GM18858 (cell line): ENCODE measurements at regions not wholly inside any gene's neighbourhood (a gene's known extent, or its start where the extent isn't known, plus 50 kb on each side); places are given as distances from the start of the nearest gene placed in this dataset.
A peak's percentile ranks its signal among the peaks of the same experiment; 100 is the strongest.

Source experiments
- ATAC-seq: cut with Tn5 transposase; IDR thresholded peaks from one replicate; pipeline ENCODE4 v1.9.1; 2021; ENCODE audit not compliant: unreplicated experiment

GRCh38 chr3:159775372-159775961, 213.2 kb upstream of the IL12A start:
- no peak for ATAC-seq

GRCh38 chr3:159776779-159777178, 211.9 kb upstream of the IL12A start:
- no peak for ATAC-seq

GRCh38 chr3:159779883-159780282, 208.8 kb upstream of the IL12A start:
- ATAC-seq: no peak

DNA sequence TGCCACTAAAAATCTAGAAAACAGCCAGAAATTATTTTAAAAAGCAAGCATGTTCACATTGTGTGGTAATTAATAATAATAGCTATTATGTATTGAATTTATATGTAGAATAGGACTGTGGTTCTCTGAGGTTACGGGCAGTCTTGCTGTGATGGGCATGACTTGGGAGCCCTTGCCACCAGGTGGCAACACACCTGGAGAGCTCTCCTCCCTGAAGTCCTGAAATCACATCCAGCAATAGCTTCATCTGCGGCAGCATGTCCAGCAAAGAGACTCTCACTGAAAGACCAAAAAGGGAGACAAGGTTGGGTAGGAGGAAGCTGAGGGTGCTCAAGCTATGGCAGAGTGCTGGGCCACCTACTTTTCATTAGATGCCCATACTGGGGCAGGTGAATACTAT, 206.8 kb upstream of the IL12A start:
- ATAC-seq: no peak

DNA sequence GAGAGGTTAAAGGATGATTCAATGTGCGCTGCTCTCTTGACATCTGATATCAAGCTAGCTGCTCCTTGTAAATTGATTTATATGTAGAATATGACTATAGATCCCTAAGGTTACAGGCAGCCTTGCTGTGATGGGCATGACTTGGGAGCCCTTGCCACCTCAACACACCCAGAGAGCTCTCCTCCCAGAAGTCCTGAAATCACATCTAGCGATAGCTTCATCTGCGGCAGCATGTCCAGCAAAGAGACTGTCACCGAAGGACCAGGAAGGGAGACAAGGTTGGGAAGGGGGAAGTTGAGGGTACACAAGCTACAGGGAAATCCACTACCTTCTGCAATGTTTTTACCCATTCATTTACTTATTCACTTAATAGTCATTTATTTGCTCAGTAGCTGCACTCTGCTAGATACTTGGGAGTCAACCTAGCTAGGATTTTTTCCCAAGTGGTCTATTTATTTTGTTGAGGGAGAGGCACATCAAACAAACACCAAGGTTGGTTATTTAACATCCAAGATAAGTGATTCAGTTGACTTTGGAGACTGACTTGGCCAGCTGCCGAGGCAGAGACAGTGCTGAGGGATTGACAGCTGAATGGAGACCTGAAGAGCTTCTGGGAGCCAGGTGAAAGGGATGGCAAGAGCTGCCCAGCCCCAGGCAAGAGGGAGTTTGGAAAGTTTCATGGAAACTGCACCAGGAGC, 205.8 kb upstream of the IL12A start:
- ATAC-seq: no peak

DNA sequence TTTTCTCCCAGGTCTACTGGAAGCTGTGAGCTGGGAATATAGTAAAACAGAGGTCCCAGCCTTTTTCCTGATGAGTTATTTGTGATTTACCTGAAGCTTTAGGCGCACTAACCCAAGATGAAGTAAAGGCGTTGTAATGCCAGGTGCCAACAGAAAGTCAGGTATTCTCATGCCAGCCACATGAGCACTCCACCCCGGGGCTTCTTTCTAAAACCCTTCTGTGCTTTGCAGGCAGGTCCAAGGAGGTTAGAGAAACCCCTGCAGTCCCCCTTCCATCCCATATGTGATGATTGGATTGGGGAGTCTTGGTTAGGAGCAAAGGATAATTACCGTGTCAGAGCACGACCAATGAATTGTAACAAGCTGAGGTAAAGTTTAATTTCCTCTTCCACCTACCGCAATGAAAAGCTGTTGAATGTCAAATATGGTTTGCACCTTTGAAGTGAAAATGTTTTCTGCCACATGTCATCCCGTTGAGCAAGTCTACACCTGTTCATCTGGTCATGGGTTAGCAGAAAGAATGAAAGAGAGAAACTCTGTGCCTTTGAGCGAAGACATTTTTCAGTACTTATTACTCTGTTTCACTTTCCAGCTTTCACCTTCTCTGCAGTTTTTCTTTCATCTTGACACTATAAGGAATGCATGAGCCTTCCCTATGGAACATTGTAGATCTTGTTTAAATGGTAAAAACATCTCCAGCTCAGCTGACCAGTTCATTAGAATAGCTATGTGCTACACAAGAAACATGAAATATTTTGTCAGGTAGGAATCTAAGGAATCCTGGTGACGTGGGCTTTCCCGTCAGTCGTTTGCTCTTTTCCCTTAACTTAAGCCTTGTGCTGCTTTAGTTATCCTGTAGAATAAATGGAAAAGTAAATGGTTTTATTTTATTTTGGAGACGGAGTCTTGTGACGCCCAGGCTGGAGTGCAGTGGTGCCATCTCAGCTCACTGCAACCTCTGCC, 204.6 kb upstream of the IL12A start:
- ATAC-seq: peak; percentile 83

GRCh38 chr3:159785273-159785708, 203.3 kb upstream of the IL12A start:
- ATAC-seq: no peak

DNA sequence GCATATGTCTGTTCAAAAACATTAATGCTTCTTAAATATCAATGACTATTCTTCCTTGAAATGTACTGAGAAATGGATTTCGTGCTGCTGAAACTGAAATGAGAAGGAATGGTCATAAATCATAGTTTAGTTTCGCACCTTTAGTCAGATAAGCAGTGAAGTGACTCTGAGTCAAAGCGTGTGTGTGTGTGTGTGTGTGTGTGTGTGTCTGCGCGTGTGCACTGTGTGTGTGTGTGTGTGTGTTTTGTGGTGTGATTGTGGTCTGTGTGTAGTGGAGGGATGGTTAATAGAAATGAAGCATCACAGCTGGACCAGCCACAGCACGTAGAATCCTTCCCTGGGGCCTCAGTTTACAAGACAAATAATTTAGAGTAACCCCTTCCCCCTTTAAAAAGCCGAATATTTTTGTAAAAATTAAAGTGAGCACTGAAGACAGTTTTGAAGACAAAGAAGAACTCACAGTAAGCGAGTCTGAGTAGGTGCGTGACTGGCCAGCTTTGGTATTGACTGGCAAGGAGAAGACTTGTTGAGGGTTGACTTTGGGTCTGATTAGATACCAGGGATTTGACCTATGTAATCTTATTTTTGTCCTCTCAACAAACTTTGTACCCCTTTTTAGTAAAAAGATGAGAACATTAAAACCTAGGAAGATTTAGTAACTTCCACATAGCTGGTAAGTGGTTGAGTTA, 202.0 kb upstream of the IL12A start:
- ATAC-seq: no peak

DNA sequence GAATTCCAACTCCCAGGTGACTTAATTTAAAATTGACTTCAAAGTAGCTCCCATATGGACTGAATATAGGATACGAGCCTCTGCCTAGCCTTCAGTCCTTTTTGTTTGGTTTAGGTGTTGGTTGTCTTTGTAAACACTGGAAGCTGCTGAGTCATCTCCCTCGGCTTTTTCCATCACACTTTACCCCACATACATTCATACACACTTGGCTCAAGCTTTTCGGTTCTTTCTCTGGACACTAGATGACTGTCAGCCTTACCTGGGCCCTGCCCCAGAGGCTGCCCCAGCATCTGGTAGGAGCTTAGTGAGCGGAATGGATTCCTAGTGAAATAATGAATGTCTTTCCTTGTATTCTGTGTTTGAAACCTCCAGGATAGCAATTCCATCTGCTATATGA, 201.5 kb upstream of the IL12A start:
- ATAC-seq: no peak

DNA sequence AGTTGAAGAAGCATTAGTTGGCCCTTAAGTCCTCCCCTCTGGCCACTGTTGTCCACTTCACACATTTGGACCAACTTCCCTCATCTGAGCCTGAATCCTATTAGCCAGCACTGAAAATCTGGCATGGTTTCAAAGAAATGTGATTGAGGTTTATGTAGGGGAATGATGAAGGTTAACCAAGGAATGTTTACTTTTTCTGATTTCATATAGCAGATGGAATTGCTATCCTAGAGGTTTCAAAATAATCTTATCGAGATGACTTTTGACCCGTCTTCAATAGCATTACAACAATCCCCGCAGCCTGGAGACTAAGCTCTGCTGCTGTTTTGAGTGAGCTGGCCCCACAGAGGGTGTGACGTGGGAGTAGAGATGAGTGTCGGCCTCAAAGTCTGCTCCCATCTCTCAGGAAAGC, 200.8 kb upstream of the IL12A start:
- no peak for ATAC-seq

DNA sequence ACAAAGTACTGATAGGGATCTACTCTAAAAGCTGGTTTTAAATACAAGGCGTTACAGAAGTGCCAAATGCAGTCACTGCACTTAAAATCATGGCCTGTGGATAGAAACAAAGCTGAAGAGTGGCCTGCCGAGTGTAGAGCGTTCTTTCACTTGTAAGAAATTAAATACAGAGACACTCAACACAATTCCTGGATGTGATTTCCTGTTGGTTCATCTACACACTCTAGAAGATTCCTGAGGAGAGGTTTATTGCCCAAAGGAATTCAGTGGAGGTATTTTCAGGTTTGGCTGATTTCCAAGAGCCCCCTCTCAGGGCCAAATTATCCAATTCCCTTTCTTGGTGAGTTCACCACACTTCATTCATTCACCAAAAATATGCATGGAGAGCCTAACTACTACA, 200.3 kb upstream of the IL12A start:
- no peak for ATAC-seq

- no peak for ATAC-seq
Measured at GRCh38 chr3:159789017-159789416, 199.6 kb upstream of the IL12A start.

DNA sequence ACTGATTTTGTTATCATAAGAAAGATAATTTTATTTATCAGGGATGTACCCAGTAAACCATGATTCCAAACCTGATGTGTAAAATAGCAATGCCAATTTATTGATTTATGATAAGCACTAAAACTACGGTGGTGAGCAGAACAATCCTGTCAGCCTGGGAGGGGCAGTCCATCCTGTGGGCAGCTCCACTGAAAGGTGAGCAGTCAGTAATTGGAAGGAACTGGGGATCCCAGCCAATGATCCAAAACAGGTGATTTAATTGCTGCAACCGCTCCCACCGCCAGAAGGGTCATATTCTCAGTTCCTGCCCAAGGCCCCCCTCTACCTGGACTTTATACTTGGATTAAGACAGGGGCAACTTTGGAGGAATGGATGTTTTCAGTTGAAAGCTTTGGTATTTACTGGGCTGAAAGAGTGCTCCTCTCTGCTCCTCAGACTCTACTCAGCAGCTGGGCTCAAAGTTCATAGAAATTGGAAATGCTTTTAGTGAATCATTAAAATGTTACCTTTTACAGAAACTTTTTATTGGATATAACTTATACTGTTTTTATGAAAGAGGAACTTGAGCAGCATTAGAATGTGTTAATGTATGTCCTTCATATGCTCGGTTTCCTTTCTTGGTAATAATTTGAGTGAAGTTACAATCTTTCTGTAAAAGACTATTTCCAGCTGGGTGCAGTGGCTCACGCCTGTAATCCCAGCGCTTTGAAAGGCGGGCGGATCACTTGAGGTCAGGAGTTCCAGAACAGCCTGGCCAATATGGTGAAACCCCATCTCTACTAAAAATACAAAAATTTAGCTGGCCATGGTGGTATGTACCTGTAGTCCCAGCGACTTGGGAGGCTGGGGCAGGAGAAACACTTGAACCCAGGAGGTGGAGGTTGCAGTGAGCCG, 198.6 kb upstream of the IL12A start:
- ATAC-seq: no peak

DNA sequence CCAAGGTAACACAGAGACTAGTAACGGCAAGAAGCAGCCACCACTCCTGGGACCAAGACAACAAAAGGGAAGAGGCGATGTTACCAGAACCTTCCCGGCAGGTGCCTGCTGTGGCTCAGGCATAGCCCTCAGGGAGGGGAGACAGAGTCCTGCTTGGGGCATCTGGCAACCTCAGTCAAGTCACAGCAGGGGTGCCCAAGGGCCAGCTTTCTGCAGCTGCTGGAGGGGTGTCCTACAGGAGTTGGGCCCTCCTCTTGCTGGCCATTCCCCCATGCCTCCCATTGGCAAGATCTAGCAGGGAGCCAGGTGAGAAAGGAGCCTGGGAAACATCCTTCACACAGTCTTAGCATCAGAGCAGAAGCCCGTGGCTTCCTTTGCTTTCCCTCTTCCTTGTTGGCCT, 197.3 kb upstream of the IL12A start:
- no peak for ATAC-seq

DNA sequence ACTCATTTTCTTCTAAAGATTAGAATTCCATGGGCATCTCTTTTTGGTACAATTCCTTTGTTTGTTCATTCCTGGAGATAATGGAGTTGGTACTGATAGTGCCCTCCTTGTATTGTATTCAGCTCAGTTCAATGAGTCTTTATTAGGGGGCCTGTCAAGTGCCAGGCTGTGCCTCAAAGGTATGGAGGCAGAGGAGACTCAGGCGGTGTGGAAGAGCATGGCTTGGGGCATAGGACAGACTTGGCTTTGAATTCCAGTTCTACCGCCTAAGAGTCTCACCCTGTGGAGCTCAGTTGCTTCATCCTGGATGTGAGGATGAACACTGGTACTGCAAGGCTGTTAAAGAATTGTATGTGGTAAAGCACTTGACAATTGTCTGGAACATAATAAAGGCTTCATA, 196.6 kb upstream of the IL12A start:
- ATAC-seq: no peak

GRCh38 chr3:159795042-159795441, 193.6 kb upstream of the IL12A start:
- no peak for ATAC-seq

DNA sequence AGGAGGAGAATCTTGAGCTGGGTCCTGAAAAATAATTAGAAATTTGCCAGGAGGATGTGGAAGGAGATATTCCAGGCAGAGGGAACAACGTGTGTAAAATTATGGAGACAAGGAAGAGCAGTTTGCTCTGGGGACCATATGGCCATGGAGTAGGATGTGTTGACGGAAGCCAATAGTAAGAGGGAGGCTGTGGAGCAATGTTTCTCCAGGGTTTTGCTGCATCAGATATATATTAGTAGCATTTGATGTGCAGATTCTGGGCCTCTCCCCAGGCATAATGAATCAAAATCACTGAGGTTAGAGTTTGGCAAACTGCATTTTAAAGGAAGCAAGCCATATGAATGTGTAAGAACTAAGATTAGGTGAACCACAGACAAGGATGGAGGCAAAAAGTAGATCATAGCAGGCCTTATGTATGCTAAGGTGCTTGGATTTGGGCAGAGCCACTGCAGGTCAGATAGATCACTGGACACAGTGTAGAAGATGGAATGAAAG, 192.9 kb upstream of the IL12A start:
- ATAC-seq: no peak

DNA sequence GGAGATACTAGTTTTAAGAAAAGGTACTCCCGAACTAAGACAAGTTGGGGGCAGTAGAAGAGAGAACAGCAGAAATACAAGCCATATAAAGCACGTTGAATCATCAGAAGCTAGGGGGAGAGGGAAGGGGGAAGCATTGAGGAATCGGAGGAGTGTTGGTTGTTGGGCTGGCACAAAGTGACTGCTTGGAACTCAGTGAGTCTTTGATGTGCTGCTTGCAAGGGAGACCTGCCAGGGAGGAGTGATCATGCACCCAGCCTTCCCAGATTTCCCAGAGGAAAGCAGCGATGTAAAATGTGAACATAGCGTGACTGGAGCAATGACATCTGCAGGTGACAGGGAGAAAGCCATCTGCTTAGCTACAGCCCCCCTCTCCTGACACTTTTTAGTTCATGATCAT, 192.4 kb upstream of the IL12A start:
- no peak for ATAC-seq

- ATAC-seq: no peak
Measured at GRCh38 chr3:159796744-159797143, 191.9 kb upstream of the IL12A start.

- ATAC-seq: no peak
Measured at GRCh38 chr3:159797771-159798170, 190.9 kb upstream of the IL12A start.
